Hindlimb muscle (tissue), 1 donor: ENCODE measurements at regions not wholly inside any gene's neighbourhood (a gene's known extent, or its start where the extent isn't known, plus 50 kb on each side); places are given as distances from the start of the nearest gene placed in this dataset.

Source experiments
- DNase-seq: peaks from one replicate; pipeline ENCODE4 v3.0.0-alpha.2; 2013

- no peak for DNase-seq
Observed at GRCh38 chr6:44614396-44614795, 226.9 kb downstream of the CDC5L start.

GRCh38 chr6:44615621-44616020 lies 228.1 kb downstream of the CDC5L start:
- DNase-seq: no peak

GRCh38 chr6:44617416-44617815 lies 229.9 kb downstream of the CDC5L start:
- DNase-seq: no peak

GRCh38 chr6:44618371-44618770 lies 230.9 kb downstream of the CDC5L start:
- no peak for DNase-seq

- DNase-seq: no peak
Observed at GRCh38 chr6:44620922-44621321, 233.4 kb downstream of the CDC5L start.

GRCh38 chr6:44621846-44622245 lies 234.3 kb downstream of the CDC5L start:
- no peak for DNase-seq

- DNase-seq: no peak
Observed at GRCh38 chr6:44622555-44622954, 235.0 kb downstream of the CDC5L start.

GRCh38 chr6:44622956-44623355 lies 235.4 kb downstream of the CDC5L start:
- DNase-seq: no peak

- DNase-seq: no peak
Observed at GRCh38 chr6:44624226-44624625, 236.7 kb downstream of the CDC5L start.

- no peak for DNase-seq
Observed at GRCh38 chr6:44624936-44625573, 237.5 kb downstream of the CDC5L start.

- DNase-seq: no peak
Observed at GRCh38 chr6:44625996-44626395, 238.5 kb downstream of the CDC5L start.

- no peak for DNase-seq
Observed at GRCh38 chr6:44626616-44627015, 239.1 kb downstream of the CDC5L start.

- no peak for DNase-seq
Observed at GRCh38 chr6:44627091-44627882, 239.8 kb downstream of the CDC5L start.

- no peak for DNase-seq
Observed at GRCh38 chr6:44627883-44628271, 240.4 kb downstream of the CDC5L start.

- DNase-seq: no peak
Observed at GRCh38 chr6:44628347-44628746, 240.8 kb downstream of the CDC5L start.

- DNase-seq: no peak
Observed at GRCh38 chr6:44629636-44630035, 242.1 kb downstream of the CDC5L start.

- no peak for DNase-seq
Observed at GRCh38 chr6:44630125-44631028, 242.9 kb downstream of the CDC5L start.

GRCh38 chr6:44631968-44632367 lies 244.5 kb downstream of the CDC5L start:
- no peak for DNase-seq

GRCh38 chr6:44634321-44634720 lies 246.8 kb downstream of the CDC5L start:
- no peak for DNase-seq

GRCh38 chr6:44635486-44635885 lies 248.0 kb downstream of the CDC5L start:
- DNase-seq: no peak

- peak; percentile 47 for DNase-seq
Observed at GRCh38 chr6:44636561-44637248, 249.2 kb downstream of the CDC5L start.

GRCh38 chr6:44641344-44642031 lies 254.0 kb downstream of the CDC5L start:
- DNase-seq: no peak
